ENCODE measurements at regions not wholly inside any gene's neighbourhood (a gene's known extent, or its start where the extent isn't known, plus 50 kb on each side); places are given as distances from the start of the nearest gene placed in this dataset.

DNA sequence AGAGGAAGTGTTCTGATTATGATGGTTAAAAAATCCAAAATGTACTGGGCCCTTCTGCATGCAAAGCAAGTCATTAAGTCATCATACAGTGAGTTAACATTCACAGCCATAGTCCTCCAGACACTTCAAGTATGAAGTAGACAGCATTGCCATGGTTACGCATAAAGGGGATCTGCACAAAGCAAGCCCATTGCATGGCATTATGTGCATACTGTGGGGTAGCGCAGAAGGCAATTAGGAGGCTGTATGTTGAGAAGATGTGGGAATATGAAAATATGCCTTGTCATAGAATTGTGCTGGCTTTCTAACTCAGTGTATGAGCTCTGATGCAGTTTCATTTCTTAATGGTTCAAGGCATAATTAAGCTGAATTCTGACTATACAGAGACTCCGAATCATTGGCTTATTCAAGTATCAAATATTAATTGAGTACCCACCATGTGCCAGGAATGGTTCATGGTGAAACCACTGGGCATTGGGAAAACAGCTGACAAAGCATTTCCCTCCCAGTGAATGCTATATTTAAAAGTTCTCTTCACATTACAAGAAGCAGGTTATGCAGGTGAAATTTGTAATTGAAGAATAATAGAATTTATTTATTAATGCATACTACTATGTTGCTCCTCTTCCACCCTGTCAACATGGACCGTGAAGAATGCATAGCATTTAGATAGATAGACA is 588.9 kb downstream of the ZNF674 start:
- intact Hi-C loops (cut with micrococcal nuclease): no loop called here
- no peak for DNase-seq
- no peak for ATAC-seq

DNA sequence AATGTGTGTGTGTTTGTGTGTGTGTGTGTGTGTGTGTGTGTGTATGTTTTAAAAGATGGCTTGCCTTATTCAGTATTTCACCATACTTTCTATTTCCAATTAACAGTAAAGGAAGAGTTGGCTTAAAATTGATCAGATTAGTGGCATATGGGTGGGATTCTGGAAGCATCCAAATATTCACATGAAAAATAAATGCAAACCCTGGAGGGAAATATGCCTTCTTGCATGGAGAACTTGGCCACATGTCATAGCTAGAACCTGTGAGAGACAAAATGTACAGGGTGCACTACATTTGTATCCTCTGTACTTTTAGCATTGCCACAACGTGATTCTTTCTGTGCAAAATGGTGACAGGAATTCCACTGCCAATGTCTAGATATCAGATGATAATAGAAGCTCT is 589.6 kb downstream of the ZNF674 start:
- intact Hi-C loops (cut with micrococcal nuclease): no loop called here
- DNase-seq (no peak), ATAC-seq (no peak)

DNA sequence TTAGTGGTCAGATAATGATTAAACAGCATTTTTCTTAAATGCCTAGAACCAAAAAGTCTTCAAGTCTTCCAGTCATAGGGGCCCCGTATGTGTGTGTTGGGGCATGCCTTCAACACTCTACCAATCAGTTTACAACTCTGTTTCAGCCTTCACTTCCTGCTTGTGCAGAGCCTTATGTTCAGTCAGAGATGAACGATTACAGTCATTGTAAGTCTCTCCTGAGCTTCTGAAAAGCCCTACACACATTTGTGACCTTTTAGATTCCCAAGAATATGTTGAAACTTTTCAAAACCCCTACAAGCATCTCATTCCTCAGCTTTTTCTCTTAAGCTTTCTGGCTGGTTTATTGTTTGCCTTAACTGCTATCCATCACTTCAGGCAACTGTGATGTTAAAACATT is 591.2 kb downstream of the ZNF674 start:
- DNase-seq (no peak), ATAC-seq (no peak)
- intact Hi-C loops (cut with micrococcal nuclease): no loop called here

DNA sequence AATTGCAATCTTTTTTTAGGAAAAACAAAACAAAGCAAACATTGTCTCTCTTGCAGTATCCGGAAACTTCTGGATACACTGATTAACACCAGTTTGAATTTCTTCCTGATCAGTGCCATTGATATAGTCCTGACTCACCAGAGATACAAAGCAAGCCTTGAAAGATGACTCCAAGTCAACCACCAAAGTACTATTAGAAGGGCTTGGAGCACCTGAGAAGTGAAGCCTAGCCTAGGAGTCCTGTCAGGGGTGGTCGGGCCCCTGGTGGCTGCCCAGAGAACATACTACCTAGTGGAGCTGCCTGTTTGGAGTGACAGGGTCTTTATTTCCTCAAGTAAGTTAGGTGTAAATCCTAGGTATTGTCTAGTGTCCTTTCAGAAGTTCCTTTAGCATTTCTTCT is 593.2 kb downstream of the ZNF674 start:
- DNase-seq: no peak
- no peak for ATAC-seq
- intact Hi-C loops (cut with micrococcal nuclease): no loop called here

DNA sequence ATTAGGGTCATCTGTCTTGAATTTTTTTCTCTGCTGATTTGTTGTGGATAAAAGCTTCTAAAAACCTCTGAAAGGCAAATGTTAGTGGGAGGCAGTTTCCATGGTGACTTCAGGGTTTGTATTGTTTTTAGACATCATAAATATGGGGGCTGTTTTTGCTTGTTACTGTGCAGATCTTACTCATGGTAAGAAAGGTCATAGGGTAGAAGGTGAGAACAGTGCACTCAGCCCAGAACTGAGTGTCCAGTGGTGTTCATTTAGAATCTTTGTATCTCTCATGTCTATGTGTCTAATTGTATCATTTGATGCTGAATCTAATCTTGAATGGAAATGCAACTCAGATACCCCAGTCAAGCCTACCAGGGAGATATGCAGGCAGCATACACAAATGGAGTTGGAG is 609.8 kb downstream of the ZNF674 start:
- ATAC-seq (no peak), DNase-seq (no peak)
- intact Hi-C loops (cut with micrococcal nuclease): no loop called here

DNA sequence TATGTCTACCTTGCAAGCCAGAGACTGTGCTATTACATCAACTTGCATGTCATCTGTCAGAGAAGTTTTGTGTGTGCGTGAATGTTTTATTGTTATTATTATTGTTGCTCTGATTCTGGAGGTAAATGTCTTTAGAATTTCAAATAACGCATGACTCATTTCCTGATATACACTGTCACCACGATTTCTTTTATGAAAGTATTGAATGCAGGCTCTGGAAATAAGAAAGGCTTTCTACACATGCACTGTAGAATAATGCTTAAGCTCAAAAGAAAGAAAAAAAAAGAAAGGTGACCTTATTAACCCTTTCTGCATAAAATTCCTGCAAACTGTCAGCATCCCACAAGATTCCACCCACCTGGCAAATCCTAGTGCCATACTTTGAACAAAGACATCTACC is 632.9 kb downstream of the ZNF674 start:
- intact Hi-C loops (cut with micrococcal nuclease): no loop called here
- DNase-seq: no peak
- no peak for ATAC-seq

DNA sequence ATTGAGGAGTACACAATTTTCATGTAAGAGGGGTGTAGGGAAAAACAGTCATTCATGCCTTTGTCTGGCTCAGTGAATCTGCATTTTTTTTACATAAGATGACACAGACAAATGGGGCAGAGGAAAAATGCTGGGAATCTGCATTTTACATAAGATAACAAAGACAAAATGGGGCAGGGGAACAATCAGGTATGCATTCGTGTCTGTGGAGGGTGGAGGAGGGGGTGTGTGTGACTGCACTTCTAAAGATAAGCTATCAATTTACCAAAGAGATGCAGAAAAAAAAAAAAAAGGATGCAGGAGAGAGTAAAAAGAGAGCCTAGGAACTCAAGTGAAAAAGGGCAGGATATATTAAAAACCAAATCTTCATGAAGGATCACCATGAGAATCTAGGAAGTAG is 637.4 kb downstream of the ZNF674 start:
- DNase-seq (no peak), ATAC-seq (no peak)
- intact Hi-C loops (cut with micrococcal nuclease): no loop called here

DNA sequence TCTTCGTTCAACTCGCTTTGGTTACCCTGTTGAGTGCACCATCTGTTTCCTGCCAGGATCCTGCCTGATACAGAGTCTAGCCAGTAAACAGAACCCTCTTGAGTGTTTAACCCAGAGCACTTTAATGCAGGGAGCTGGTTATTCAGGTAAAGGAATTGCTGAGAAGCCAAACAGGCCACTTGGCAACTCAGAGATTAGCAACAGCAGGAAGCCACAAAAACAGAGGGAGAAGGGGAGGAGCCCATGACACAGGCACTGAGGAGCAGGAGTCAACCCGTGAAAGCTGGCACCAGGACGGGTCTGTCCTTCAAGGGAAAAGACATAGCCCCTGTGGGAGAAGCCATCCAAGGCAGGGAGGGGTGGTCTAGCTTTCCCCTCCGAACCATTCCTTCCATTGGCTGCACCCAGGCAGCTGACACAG is 641.4 kb downstream of the ZNF674 start:
- no peak for ATAC-seq

DNA sequence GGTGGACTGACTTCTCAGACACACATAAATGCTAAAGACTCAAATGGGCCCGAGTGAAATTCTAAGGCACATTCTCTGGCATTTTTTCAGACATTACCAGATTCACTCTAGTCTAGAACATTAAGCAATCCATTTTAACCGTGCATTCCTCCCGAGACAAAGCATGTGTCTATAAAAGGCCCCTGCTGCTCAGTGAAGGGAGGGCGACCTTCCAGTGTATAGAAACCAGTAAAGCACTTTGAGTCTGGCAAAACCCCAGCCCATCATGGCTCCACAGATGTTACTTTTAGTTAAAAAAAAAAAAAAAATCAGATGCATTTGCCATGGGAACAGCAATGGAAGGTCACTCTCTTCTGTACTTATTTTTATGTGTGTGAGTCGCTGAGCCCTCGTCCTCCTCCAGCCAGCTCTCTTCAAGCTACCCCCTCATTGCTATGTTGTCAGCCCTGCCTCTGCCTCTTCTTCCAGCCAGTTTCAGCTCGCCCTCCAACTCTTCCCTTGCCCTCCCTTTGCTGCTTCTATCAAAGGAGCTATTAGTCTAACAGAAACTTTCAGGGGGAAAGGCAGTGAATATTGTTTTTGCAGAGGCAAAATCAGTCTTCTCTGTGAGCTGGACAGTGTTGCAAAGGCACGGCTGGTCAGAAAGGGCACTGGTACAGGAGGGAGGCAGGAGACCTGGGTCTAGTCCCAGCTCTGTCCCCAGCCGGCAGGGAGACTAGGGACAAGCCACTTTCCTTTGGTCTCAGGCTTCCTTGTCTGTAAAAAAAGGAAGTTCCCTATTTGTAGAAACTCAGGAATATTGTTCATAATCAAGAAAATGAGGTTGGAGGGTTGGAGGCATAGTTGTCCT is 644.2 kb downstream of the ZNF674 start:
- no peak for ATAC-seq
- DNase-seq: no peak
- intact Hi-C loops (cut with micrococcal nuclease): no loop called here

More for the DNA sequence above, 641.4 kb downstream of the ZNF674 start:
- no peak for DNase-seq
- intact Hi-C loops (cut with micrococcal nuclease): no loop called here

DNA sequence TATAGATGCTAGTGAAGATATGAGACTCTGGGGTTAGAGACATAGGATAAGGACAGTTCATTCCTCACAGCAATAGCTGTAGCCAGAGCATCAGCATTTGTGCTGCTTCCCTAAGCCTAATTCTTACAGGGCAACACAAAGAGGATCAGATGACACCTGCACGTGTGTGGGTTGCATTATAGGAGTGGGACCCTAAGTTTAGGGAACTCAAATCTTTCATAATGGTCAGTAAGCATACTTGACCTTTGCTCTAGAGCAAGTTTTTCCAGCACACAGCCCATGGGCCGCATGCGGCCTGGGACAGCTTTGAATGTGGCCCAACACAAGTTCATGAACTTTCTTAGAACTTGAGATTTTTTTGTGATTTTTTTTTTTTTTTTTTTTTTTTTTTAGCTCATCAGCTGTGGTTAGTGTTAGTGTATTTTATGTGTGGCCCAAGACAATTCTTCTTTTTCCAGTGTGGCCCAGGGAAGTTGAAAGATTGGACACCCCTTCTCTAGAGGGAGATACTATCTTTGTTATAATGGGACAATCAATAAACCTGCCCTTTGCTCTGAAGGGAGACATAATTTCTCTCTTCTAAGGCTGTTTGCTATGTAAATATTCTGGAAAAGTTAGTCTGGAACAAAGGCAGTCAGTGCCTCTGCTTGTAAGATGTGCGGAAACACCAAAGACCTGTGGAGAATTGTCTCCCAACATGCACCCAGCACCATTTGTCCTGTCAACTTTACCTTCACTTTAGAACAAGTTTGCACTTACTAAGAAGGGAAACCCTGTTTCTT is 650.2 kb downstream of the ZNF674 start:
- intact Hi-C loops (cut with micrococcal nuclease): no loop called here
- ATAC-seq: no peak

DNA sequence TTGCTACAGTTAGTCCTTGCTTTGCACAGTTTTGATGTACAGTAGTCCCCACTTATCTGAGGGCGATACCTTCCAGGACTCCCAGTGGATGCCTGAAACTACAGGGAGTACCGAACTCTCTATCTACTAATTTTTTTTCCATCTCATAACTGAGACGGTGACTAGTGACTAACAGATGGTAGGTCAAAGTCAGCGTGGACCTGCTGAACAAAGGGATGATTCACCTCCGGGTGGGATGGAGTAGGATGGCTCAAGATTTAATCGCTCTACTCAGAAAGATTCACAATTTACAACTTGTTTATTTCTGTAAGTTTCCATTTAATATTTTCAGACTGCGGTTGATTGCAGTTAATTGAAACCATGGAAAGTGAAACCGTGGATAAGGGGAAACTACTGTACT is 655.8 kb downstream of the ZNF674 start:
- intact Hi-C loops (cut with micrococcal nuclease): no loop called here
- no peak for DNase-seq
- ATAC-seq: no peak

More for the DNA sequence above, 650.2 kb downstream of the ZNF674 start:
- no peak for DNase-seq

DNA sequence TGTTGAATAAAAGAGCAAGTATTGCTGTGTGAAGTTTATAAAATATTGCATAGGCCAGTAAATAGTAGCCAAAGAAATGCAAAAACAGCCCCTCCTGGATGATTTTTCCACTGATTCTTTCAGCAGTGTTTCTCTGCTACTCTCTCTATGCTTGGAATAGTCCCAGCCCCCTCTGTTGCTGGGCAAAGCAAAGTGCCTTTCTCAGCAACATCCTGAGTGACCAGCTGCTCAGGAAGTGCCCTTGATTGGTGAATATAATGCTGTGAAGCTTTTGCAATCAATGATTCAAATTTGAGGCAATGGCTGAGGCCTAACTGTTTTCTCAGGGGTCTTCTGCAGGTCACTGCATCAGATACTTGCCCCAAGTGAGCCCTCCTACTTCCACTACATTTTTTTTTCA is 656.7 kb downstream of the ZNF674 start:
- intact Hi-C loops (cut with micrococcal nuclease): no loop called here
- ATAC-seq: no peak
- DNase-seq: no peak

DNA sequence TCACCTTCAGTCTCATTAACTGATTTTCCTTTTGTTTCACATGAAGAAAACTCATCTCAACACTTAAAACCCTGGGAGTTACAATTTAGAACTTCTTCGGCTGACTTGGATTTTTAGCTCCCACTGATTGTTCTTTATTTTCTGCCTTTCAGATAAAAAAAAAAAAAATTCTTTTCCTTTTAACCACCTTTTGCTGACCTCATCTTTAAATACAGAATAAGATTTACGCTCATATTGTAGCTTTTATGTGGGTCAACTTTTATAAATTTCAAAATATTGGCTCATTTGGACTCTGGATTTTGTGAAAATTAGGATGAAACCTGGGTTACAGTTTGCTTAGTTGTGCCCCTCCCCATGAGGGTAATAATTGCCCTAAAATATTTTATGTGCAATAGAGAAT is 659.3 kb downstream of the ZNF674 start:
- intact Hi-C loops (cut with micrococcal nuclease): no loop called here
- ATAC-seq: no peak
- DNase-seq: no peak

DNA sequence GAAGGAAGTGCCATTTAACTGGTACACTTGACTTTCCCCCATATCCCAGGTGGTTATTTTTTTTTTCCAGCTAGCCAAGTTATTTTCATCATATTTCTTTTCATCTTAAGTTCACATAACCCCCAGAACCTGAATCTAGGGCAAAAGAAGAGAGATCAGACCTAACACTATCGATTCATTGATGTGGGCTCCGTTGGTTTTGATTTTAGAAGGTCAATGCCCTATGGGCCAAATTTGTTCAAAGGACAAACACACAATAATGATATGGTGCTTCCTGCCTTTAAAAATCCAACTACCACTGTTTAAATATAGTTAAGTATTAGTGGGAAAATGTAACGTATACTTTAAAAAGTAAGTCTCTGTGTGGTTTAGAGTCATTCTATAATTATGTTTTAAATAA is 665.7 kb downstream of the ZNF674 start:
- ATAC-seq (no peak), DNase-seq (no peak)
- intact Hi-C loops (cut with micrococcal nuclease): no loop called here

DNA sequence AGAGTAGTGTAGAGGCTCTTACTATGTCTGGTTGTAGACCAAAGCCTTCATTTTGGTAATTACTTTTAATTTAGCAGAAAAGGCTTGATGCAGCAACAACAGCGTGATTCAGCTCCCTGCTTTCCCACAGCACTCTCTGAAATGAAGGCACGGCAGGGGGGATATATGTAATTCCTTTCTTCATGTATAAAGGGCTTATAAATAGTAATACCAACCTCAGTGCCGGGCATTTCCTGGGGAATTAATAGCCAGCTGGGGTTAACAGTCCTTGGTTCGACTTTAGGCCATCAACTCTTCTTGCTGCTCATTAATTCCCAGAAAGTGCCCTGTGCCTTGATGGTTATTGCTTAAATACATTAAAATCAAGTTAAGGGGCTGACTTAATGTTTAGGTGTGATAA is 669.0 kb downstream of the ZNF674 start:
- ATAC-seq: no peak
- no peak for DNase-seq
- intact Hi-C loops (cut with micrococcal nuclease): no loop called here

DNA sequence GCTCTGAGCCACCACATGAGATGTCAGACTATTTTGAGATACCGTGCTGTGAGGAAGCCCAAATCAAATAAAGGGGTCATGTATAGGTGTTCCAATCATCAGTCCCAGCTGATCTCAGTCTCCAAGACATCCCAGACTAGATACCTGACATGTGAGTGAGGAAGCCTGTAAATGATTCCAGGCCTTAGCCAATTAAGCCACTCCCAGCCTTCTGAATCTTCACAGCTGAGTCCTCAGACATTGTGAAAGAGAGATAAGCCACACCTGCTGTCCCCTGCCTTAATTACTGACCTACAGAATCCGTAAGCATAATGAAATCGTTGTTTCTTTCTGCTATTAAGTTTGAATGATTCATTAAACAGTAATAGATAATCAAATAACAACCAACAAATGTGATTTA is 671.4 kb downstream of the ZNF674 start:
- DNase-seq (no peak), ATAC-seq (no peak)
- intact Hi-C loops (cut with micrococcal nuclease): no loop called here

DNA sequence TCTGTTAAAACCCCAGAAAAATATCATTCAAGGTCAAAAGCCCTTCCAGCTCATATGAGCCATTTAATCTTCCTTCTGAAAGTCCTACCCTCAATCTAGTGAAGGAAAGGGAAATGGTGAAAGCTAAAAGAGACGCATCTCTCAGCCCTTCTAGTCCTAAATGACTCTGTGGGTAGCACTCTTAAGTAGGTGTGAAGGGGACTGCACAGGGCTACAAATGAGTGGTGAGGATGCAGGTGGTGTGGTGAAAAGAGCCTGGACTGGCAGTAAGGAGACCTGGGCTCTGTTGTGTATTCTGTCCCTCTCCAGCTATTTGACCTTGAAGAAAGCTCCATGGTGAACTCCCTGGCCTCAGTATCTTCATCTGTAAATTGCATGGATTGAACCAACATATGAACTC is 671.8 kb upstream of the DIPK2B start:
- intact Hi-C loops (cut with micrococcal nuclease): no loop called here
- no peak for ATAC-seq
- DNase-seq: no peak

DNA sequence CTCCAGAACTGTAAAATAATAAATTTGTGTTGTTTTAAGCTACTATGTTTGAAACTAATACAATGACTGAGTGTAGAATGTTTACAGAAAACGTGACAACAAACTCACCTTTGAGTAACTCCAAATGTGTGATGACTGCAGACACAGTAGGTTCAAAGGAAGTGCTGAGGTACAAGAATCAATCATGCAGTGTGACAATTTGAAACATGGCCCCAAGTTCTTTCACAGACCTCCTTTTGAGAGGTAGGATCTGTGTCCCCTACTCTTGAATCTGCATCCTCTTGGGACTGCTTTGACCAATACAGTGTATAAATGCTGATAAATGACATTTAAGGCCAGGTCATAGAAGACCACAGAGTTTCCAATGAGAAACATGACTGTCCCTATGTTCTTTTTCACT is 667.7 kb upstream of the DIPK2B start:
- ATAC-seq (no peak), DNase-seq (no peak)
- intact Hi-C loops (cut with micrococcal nuclease): no loop called here

DNA sequence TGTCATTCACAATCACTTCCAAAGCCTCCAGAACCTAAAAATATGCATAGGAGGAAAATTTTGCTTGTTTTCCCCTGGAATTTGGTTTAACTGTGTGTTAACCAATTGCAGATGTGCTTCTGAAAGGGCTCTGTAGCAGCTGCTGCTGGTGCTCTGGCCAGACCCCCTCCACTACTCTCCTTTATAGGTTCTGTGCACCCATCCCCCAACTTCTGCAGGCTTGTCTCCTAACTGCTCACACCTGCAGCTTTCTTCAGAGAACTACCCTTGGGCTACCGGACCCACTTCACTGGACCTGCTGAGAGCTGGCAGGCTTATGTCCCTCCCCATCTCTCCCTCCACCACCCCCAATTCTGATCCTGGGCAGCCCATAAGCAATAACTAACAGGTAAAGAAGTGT is 662.1 kb upstream of the DIPK2B start:
- intact Hi-C loops (cut with micrococcal nuclease): no loop called here
- no peak for DNase-seq
- ATAC-seq: no peak

DNA sequence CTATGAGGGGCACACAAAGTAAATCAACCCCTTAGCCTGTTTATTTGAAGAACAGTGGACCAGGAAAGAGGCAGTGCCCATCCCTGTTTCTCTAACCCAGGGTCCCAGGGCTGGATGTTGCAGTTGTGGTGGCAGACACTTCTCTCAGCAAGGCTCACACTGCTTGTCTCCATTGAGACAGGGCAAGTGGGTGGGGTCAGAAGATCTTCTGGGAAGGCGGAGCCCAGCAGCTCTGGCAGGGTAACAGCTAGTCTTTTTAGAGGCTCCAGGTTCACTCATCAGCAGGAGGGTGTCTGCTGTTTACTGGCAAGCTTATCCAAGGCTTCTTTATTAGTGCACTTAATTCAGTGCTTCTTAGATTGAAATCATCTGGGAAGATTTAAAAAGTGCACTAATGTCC is 659.8 kb upstream of the DIPK2B start:
- intact Hi-C loops (cut with micrococcal nuclease): no loop called here
- DNase-seq: no peak
- ATAC-seq: no peak

All from left ventricle myocardium superior (tissue), 1 donor.